NCI-H345 (cell line): ENCODE measurements at regions not wholly inside any gene's neighbourhood (a gene's known extent, or its start where the extent isn't known, plus 50 kb on each side); places are given as distances from the start of the nearest gene placed in this dataset.

Experiments used
- DNase-seq: peaks from one replicate; lab custom pipeline; 2025; lab: John Stamatoyannopoulos, UW

DNA sequence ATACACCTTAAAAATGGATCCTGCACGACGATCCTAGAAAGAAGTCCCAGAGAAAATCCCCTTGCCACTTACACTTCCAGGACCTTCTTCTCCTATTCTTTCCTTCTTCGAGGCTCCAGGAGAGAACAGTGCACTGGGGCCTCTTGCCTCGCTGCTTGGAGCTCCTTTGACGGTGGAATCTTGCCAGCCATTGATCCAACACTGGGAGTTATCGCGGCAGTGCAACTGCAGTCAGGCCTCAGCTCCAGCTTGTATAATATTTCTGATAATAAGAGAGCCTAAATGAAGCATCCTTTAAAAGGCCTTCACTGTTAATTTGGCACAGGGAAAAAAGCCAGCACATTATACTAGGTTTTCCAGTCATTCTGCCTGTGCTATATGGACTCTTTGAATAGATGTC, 216.9 kb upstream of the PARD3B start:
- DNase-seq: no peak

DNA sequence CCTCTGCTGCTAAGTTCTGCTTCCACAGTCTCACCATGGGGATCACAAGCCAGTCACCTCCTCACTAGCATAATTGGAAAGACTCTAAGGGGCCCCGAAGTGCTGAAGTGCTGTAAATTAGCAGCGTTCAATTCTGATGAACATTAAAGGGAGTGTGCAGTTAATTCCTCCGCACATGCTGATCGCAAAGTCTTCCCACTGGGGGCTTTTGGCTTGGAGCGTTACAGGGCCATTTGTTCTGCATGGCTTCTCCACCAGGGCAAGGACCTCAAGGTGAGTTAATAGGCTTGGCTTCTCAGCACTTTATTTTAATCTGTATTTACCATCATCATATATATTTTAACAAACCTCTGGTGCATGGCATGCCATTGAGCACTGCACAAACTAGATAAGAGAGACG, 216.3 kb upstream of the PARD3B start:
- DNase-seq: no peak

DNA sequence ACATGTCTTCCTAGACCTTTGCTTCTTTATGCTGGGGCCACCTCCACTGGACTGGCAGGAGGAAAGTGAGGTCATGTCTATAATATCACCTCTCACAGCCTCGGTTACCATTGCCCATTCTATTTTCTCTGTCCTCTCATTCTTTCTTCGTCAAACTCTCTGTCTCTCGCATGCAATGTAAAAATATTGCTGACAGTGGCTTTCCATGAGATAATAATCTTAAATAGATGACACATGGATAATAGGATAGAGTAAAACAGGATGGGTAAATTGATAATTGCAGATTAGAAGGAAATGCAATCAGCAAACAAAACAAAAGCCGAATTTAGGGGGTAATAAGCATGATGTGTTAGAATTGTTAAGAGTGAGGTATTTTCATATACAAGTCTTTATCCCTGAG, 215.7 kb upstream of the PARD3B start:
- no peak for DNase-seq

DNA sequence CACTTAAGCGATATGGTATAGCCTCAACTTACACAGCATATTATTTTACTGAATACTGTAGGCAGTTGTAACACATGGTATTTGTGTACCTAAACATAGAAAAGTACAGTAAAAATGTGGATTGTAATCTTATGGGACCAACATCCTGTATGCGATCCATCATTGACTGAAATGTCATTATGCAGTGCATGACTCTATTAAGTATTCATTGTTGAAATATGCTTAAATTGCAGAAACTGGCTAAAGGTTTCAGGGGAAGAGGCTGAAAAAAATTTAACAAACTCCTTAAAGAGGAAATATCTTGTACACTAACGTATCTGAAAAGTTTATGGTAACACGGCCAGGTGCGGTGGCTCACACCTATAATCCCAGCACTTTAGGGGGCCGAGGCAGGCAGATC, 214.1 kb upstream of the PARD3B start:
- DNase-seq: no peak

DNA sequence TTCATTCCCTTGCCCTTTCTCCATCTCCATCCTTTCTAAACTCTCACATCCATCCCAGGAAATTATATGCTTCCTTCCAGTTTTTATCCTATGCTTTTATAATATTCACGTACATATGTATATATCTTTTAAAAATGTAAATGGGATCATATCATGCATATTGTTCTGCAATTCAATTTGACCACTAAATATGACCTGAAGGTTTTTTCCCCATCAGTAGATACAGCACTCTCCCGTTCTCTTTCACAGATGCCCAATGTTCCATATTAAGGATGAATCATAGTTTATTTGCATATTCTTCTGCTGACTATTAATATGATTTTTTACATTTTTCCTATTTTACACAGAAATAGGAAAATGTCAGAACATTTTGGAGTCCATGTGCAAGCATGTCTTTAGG, 213.3 kb upstream of the PARD3B start:
- no peak for DNase-seq

DNA sequence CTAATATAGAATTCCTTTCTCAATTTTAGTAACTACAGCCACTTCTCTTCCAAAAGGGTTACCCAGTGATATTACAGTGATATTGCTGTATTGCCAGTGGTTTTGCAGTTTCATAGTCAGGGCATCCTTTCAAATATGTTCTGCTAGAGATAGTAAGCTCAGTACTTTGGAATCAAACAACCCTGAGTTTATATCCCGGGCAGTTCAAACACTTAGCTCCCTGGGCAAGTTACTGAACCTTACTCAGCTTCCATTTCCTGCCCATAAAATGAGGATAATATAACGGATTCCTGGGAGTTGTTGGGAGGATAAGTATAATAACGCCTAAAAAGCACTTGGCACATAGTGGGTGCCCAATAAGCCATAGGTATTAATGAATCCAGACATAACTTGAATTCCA, 212.6 kb upstream of the PARD3B start:
- DNase-seq: no peak

DNA sequence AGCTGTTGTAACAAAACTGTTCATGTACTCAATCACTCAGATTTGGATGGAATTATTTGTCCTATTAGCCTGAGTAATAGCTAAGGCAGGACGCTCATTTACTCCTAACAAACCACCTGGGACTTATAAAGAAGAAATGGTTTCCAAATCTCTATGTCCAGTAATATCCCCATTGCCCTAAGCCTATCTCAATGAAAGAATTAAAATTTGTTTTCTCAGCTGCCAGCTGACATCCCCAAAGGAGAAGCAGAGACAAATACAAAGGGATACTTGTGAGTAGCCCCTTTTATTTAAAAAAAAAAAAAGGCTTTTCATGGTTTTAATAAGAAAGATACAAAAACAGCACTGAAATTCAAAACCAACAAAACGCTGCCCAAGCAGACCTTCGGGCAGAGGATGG, 211.4 kb upstream of the PARD3B start:
- DNase-seq: no peak

DNA sequence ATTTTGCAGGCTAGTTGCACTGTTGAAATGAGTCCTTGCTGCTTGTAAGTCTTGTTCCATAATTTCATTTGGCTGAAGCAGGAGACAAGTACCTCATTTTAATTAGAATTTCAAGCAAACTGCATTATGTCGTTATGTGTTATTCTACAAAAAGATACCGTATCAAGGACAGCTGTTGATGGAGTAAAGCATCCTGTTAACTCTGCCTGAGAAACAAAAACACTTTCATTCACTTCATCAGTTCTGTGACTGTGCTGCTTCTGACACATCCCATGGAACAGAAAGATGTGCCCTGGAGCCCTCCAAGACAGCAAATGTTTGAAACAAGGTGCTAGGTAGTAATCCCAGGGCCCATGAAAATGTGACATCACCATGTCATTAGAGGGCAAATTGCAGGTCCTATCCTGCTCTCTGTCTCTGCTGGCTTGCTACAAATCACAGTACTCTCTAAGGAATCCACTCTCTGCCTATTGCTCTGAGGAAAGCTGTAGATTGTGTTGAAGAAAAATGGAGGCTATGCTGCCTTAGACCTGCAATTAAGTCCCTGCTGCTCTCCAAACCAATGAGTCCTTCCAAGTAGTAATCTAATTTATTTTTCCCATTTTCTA, 209.7 kb upstream of the PARD3B start:
- DNase-seq: no peak

DNA sequence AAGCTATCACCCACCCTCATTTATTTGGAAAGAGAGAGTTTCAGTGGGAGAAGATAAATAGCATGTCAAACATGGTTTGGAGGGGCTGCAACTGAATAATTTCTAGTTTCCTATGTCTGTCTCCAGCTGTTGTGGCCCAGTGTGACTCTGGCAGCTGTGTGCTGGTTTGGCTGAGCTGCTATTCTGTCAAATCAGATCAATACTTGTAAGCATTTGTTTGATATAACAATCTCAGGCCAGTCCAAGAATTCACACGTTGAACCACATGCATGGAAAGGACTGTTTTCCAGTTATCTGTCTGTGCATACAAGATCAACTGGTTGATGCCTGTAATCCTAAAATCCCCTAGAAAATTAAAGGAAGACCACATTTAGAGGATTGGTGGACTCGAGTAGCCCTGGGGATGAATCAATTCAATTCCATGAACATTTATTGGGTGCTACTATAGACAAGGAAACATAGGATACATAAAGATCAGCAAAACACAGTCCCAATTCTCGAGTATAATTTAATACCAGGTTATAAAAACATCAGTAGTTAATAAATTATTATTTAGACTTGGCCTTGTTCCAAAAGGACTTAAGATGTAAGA, 209.0 kb upstream of the PARD3B start:
- no peak for DNase-seq

DNA sequence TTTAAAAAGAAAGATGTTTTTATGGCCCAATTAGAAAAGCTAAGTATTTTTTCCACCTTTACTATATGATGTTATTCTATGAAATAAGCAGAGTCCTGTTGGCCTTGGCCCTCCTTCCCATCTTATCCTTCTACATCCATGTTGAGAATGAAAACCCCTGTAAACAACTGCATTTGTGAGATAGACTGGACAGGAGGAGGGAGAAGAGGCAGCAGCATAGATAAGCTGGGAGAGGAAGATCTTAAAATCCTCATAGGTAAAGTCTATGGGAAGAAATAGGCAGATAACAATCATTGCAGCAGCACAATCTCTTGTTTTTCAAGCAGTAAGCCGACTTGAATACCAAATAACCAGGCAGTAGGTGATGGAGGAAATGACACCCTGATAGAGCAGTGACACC, 207.6 kb upstream of the PARD3B start:
- no peak for DNase-seq

DNA sequence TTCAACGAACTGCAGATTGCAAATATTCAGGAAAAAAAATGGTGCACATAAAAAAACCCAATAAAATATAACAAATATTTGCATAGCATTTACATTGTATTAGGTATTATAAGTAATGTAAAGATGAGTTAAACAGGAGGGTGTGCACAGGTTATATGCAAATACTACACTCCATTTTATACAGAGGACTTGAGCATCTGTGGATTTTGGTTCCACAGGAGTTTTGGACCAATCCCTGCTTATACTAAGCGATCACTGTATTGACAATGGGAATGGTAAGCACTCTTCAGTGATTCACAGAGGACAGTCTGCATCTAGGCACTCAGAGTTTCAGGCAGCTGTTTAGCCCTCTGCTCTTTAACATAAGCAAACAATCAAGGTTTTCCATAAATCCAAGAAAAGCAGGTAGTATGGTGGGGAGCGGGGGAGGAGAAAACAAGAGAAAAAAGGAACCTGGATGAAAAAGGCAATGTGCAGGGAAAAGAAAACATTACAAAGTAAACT, 206.0 kb upstream of the PARD3B start:
- DNase-seq: peak; percentile 32

DNA sequence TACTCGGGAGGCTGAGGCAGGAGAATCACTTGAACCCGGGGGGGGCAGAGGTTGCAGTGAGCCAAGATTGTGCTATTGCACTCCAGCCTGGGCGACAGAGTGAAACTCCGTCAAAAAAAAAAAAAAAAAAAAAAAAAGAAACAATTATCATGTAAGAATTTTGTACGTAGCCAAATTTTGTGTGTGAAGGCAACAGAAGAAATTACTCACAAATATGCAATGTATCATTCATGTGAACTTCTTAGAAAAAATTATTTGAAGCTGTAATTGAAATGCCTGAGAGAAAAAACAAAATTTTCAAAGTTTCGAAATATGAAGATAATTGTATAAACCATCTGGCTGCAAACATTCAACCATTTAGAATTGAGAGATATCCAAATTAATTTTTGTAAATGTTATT, 204.8 kb upstream of the PARD3B start:
- no peak for DNase-seq

DNA sequence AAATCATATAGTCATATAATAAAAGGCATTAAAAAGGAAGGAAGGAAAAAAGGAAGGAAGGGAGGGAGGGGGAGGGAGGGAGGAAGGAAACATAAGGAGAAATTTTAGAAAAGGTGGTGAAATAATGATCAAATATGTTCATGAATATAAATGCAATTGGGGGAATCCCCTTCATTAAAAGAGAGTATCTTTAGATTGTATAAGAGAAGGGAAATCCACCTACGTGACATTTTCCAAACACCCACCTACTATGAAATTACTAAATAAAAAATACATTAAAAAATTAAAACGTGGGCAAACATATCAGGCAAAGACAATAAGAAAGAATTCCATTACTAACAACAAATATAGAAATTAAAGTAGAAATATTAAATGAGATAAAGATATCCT, 203.4 kb upstream of the PARD3B start:
- no peak for DNase-seq

DNA sequence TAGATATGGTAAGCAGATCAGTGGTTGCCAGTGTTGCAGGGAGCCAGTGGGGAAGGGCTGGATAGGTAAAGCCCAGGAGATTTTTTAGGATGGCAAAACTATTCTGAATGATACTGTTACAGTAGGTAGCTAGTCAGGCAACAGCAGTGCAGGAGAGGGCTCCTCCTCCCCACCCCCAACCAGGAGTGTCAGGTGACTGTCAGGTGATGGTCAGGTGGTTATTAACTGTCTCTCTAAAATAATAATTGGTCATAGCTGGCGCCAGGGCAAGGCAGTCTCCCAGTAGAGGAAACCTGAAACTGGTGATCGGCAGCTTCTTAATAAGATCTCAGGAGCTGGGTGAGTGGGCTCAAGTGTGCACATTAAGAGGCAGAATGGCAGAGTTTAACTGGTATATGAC, 201.6 kb upstream of the PARD3B start:
- DNase-seq: no peak

DNA sequence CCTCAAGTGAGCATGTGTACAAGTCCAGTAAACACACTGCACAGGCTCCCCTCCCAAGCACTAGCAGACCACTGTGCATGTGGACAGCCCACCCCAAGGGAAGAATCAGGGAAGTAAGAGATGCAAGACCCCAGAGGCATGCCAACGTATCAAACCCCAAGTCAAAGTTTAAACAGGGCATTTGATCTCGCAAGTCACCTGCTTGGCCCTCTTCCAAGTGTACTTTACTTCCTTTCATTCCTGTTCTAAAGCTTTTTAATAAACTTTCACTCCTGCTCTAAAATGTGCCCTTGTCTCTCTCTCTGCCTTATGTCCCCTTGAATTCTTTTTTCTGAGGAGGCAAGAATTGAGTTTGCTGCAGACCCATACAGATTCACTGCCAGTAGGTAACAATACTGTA, 201.2 kb upstream of the PARD3B start:
- no peak for DNase-seq

DNA sequence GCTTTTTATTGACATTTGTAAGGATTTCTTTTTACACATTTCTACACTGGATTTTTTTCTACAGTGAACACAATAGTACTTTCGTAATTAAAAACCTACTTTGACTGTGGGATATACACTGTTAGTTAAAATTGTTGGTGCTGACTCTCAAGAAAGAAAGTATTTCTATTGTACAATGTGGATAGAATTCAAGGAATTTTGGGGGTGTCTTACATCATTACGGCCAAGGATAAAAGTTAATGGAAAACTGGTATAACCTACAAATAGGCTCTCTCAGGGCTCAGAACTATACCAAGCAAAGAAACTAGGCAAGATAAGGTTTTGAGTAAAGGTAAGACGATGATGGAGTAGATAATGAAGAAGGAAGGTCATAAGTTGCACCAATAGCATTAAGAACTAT, 198.4 kb upstream of the PARD3B start:
- DNase-seq: no peak

DNA sequence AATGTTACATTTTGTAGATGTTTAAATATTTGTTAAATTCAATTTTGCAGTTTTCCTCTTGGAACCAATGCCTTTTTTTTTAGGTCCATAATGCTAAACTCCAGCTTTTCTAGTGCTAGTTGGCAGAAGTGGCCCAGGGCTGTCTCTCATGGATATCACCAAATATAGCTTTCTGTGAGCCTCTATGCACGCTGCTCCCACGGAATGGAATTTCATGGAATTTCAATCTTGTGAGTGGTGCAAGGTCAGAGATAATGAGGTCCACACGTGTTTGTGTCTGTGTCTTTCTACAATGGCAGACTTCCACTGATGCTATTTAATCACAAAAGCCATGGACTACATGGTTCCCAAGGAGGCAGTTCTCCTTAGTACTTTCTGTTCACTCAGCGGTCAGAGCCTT, 191.5 kb upstream of the PARD3B start:
- DNase-seq: no peak

DNA sequence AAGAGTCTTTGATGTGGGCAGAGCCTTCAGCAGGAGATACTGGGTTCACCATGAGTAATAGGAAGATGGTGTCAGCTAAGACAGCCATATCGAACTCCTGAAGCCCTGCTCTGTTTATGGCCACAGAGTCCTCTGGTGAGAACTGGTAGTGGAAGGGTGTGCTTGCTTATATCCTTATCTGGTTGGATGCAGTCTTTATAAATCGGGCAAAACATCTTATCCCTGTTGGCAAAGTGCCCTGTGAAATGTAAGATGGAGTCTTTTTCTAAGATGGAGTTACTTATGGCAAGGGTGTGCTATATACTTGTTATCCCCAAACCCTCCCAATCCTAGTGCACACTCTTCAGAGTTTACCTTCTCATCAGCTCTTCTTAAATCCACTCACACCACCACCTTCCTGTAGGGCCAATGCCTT, 190.8 kb upstream of the PARD3B start:
- no peak for DNase-seq

DNA sequence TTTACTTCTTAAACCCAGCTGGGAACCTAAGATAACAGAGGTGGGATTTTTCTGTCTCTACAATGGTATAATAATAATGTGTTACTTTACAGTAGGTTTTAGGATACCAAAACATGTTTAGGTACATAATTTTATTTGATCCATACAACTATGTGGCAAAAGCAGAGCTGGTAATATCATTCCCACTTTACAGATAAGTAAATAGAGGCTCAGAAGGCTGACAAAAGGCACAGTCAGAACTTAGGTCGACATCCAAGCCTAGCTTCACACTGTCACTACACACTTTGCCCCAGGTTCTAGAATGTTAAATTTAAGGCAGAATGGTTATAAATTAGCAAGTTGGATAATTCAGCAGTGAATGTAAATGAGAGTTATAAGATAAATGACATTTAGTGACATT, 189.6 kb upstream of the PARD3B start:
- DNase-seq: no peak

DNA sequence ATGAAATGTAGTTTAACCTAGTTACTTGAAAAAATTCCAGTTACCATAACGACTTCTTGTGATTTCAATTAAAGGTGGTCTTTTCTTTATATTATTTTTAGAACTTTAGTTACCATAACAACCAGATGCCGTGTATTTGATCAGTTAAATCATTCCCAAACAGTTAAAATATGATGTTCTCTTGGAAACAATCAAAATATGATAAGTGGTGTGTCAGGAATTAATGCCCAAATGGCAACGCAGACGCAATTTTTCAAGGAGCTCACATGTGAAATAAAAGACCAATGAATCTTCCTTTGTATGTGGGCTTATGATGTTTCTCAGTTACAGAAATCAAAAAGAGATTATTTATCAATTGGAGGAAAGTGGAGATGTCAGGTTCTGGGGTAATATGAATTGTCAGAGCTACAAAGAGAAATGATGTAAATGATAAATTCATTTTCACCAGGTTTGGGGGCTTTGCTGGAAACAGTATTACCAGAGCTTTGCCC, 189.1 kb upstream of the PARD3B start:
- DNase-seq: no peak

DNA sequence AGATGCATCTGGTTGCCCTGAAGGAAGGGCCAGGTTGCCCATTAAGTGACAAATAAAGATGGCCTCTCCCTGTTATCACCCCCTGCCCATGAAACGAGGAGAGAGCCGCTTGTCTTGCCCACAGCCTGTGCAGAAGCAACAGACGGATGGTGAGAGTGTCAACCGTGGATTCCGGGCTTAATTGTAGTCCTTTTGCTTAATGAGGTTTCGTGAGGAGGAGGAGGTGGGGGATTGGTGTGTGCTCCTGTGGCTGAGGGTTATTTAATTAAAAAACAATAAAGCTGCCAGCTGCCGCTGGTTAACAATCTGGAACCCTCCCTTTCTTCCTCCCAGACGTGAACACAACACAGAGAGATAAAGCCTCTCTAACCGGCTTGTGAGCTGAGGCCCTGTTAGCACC, 188.0 kb upstream of the PARD3B start:
- no peak for DNase-seq

DNA sequence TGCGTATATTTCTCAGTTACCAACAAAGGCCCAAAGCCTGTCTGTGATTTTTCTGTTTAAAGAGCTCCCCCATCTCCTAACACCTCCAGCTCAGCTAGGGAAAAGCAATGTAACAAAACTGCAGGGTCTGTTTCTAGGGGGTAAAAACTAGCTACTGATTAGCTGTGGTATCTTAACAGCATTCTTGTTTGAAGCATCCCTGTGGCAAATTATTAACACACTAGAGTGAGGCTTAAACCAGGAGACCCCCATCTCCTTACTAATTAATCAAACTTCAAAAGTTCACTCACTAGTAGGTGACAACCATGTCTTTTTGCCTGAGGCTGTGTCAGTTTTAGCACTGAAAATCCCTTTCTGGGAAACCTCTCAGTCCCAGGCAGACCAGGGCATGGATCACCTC, 186.2 kb upstream of the PARD3B start:
- DNase-seq: no peak

DNA sequence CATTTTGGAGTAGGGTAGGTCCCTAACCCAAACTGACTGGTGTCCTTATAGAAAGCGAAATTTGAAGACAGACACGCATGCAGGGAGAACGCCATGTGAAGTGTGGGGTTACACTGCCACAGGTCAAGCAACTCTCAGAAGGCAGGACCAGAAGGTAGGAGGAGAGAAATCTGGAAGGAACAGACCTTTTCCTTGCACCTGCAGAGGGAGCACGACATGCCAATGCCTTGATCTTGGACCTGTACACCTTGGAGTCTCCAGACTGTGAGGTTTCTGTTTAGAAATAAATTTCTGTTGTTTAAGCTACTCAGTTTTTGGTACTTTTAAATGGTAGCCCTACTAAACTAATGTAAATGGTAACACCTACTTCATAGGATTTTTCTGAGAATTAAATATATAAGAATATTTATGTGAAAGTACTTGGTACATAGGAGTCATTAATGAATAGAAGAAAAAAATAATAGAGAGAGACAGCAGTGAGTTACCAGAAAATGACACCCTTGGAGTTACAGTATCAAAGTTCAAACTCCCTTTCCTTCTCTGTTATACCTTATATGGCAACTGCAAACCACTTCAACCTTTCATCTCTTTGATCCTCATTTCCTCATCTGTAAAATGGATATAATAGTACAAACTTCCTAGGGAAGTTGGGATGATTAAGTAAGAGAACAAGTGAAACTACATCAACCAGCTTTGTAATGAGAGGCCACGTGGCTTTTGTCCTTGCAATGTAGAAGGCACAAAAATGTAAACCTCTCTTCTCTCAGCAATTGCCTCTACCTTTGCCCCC, 184.9 kb upstream of the PARD3B start:
- DNase-seq: no peak
